Activated effector memory CD4-positive, alpha-beta T cell treated with anti-CD3 and anti-CD28 coated beads, Interleukin-2, amount 50 U/mL, for 16 hours (primary cell): ENCODE measurements at regions not wholly inside any gene's neighbourhood (a gene's known extent, or its start where the extent isn't known, plus 50 kb on each side); places are given as distances from the start of the nearest gene placed in this dataset.

Experiments used
- DNase-seq: peaks from one replicate; pipeline ENCODE4 v3.0.0-alpha.2; 2020

DNA sequence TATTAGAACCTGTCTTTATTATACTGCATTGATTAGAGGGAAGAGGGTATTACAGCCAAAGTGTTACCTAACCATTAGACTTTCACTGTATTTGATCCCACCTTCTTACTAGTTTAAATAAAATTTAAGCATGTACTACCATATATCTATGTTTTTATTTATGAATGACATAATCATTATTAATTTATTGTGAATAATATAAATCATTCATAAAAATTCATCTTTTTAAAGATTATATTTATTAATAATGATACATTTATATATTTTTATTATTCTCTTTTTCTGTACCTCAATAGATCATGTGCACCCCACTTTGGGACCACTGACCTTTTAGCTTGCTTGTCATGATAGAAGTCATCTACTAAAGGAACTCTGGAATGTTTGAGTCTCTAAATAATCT lies 223.5 kb upstream of the MARCKS start:
- DNase-seq, result no peak

GRCh38 chr6:113634352-113635163 lies 222.6 kb upstream of the MARCKS start:
- DNase-seq, result no peak

- DNase-seq, result no peak
These were observed 221.7 kb upstream of the MARCKS start for GRCh38 chr6:113635222-113635986.

- no peak for DNase-seq
These were observed 220.8 kb upstream of the MARCKS start for GRCh38 chr6:113636357-113636824.

DNA sequence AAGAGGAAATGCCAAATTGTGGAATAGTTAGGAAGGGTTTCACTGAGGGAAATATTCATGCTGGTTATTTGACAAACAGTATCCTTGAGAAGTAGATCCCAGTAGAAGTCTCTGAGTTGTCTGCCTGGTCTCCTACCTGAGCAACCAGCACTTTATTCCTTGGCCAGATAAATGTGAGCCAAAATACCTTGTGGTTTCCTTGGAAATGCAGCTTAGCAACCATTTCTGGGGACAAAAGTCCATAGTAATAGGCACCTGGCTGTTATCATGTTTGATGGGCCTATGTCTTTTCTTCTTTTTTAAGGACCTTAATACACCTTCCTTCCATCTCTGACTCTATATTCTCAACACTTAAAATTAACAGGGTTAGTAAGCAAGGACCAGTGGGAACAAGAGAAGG lies 217.1 kb upstream of the MARCKS start:
- no peak for DNase-seq

DNA sequence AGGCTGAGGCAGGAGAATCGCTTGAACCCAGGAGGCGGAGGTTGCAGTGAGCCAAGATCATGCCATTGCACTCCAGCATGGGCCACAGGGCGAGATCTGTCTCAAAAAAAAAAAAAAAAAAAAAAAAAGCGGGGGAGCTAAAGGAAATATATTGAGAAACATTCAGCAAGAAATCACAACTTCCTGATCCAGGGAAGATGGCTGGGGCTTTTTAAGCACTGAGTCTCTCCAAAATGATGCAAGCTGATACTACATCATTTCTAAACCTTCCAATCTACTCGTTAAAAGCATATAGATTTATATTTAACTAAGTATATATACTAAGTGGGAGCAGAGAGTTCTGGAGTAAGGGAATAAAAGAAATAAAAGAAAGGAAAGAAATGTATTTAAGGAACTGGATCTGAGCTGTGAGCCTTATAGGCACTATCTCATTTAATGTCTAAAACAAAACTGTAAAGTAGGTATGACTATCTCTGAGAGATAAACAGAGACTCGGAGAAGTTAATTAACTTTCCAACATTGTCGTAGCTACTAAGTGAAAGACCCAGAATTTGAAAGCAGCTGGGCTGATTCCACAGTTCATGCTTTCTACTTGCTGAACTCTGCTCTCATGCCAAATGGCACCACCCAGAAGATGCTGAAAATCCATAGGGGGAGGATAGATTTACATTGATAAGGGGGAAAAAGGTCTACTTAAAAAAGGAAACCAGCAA lies 215.0 kb upstream of the MARCKS start:
- DNase-seq, result no peak

- no peak for DNase-seq
These were observed 214.3 kb upstream of the MARCKS start for GRCh38 chr6:113642714-113643406.

DNA sequence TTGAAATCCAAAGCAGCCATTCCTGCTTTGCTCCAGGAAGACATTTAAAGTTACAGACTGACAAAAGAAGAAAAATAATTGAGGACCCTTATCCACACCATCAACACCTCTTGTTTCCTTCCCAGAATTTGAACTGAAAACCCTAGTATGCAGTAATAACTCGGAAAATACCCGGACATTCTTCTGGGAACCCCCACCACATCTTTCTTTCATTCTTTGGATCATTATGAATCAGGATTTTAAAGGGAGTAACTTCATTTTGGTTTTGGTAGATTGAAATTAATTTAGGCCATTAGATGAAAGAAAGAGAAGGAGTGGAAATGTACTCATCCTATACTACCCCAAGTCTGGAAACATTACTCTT lies 213.8 kb upstream of the MARCKS start:
- no peak for DNase-seq

- no peak for DNase-seq
These were observed 212.1 kb upstream of the MARCKS start for GRCh38 chr6:113644861-113645575.

DNA sequence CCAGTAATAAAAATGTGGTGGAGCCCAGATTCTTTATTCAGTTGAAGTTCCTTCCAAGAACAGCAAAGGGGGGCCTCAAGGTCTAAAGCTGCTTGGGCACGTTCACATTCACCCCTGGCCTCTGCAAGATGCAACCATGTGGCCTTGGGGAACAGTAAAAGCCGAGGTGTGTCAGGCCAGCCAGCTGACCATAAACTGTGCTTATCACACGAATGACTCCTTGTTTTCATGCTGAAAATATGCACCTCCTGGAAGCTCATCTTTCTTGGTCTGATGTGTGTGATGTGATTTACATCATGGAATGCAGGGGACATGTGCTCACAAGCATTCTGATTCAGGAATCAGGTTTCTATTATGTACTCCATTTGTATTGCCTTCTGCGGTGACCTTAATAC lies 211.6 kb upstream of the MARCKS start:
- DNase-seq, result no peak

GRCh38 chr6:113645986-113646385 lies 211.2 kb upstream of the MARCKS start:
- no peak for DNase-seq

GRCh38 chr6:113646701-113647100 lies 210.4 kb upstream of the MARCKS start:
- DNase-seq, result no peak

DNA sequence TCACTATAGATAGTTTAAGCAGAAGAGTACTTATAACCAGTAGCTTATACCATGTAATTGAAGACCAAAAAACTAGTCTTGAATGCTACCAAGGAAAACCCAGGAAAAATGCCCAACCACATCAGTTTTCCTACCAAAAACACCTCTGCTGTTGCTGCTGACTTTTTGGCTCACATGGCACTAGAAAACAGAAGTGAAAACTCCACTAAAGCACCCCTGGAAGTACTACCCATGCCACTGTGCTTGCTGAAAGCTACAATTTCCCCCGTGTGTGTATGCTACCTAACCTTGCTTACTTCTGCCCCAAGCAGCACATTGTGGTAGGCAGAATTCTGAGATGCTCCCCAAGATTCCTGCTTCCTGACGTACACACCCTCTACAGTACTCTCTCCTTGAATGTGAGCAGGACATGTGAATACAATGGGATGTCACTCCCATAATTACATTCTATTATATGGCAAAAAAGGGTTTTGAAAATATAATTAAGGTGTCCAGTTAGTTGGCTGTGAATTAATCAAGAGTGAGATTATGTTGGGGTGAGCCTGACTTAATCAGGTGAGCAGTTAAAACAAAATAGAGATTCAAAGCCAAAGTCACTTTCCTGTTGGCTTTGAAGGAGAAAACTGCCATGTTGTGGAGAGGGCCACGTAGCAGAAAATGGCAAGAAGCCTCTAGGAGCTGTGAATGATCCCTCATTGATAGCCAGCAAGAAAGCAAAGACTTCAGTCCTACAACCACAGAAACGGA lies 209.8 kb upstream of the MARCKS start:
- no peak for DNase-seq

- no peak for DNase-seq
These were observed 208.4 kb upstream of the MARCKS start for GRCh38 chr6:113648698-113649097.

GRCh38 chr6:113649276-113649675 lies 207.9 kb upstream of the MARCKS start:
- no peak for DNase-seq

DNA sequence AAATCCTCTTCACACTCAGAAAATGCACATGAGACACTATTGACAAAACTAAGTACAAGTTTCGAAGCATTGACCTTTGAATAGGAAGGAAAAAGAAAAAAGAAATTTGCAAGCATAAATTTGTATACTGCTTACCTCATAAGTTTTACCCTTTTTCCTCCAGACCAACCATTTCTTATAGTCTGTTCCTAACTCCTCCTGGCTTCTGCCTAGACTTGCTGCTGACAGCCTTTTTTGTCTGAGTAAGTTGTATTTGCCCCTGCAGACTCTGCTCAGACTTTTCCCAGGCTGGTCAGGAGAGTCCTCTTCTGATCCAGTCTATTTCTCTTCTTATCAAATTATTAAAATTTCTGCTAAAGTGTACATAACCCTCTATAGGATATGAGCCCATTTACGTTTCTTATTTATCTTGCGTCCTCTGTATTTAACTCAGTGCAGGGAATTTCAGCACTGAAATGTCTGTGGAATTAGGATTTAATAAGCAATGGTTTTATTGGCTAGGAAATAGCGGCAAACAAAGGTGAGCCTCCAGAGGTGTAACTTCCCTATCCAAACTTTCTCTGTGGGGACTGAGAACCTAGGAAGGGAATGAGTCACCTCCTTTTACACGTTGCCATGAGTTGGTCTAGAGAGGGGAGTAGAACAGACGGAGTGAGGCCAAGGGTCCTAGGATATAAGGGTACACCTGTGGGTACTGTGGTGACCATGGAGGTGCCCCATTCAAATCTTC lies 207.1 kb upstream of the MARCKS start:
- DNase-seq, result no peak

- DNase-seq, result no peak
These were observed 206.6 kb upstream of the MARCKS start for GRCh38 chr6:113650610-113650979.

- DNase-seq, result no peak
These were observed 206.0 kb upstream of the MARCKS start for GRCh38 chr6:113651120-113651519.

DNA sequence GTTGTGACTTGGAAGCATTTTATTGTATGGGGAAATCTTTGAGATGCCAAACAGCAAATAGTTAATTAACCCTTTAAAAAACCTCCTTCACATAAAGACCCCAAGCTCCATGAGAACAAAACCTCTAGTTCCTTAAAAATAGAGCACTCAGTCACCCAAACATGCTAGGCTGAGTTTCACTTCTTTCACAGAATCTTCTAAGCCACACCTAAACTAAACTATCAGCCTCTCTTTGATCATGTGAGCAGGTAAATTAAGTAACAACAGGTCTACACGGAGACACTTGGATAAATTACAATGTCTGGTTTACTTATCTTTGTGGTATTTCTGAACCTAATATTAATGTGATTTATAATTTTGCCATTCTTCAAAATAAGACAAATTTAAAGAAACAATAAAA lies 205.2 kb upstream of the MARCKS start:
- no peak for DNase-seq

GRCh38 chr6:113653275-113653674 lies 203.9 kb upstream of the MARCKS start:
- DNase-seq, result no peak

GRCh38 chr6:113654396-113654795 lies 202.7 kb upstream of the MARCKS start:
- DNase-seq, result no peak
